ENCODE measurements at regions not wholly inside any gene's neighbourhood (a gene's known extent, or its start where the extent isn't known, plus 50 kb on each side); places are given as distances from the start of the nearest gene placed in this dataset.
"Not testable (repeated sequence)": the region's sequence is repeated elsewhere in the genome, so short reads cannot be mapped to it uniquely, and the experiment has no call there.

DNA sequence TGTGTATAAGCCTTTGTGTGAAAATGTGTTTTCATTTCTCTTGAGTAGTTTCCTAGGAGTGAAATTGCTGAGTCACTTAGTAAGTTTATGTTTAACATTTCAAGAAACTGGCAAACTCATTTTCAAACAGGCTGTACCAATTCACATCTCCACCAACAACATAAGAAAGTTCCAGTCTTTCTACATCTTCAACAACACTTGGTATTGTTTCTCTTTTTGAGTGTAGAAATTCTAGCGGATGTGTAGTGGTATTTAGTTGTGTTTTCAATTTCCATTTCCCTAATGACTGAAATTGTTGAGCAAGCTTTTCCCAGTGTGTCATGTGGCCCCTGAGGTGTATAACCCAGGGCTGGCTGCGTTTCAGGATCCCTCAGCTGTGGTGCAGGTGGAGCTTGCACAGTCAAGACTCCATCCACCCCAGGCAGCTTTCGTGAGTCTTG, 258.5 kb downstream of the PDCD6IP start:
- no peak for DNase-seq (ENCODE audit: low spot score)

GRCh38 chr3:34060995-34061394, 262.6 kb downstream of the PDCD6IP start:
- not testable (repeated sequence) for DNase-seq (ENCODE audit: low spot score)

GRCh38 chr3:34065901-34066300, 267.5 kb downstream of the PDCD6IP start:
- no peak for DNase-seq (ENCODE audit: low spot score)

GRCh38 chr3:34066328-34066727, 267.9 kb downstream of the PDCD6IP start:
- DNase-seq (ENCODE audit: low spot score) = no peak

DNA sequence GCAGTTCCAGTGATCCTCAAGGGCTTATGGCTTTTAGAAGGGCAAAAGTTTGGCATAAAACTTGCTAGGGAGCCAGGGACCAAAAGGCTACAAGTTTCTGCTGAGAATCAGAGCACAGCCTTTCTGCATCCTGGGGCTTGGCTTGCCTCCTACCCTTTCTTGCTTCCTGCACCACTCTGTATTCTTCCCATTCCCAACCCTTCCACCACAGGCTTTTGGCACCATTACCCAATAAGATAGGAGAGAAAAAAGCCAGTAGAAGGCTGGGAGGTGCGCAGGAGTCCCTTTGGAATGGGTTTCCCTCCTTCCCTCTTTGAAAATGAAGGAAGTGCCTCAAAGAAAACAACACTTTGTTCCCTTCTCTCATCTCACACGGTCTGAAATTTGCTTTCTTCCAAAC, 268.6 kb downstream of the PDCD6IP start:
- DNase-seq (ENCODE audit: low spot score) = no peak

DNA sequence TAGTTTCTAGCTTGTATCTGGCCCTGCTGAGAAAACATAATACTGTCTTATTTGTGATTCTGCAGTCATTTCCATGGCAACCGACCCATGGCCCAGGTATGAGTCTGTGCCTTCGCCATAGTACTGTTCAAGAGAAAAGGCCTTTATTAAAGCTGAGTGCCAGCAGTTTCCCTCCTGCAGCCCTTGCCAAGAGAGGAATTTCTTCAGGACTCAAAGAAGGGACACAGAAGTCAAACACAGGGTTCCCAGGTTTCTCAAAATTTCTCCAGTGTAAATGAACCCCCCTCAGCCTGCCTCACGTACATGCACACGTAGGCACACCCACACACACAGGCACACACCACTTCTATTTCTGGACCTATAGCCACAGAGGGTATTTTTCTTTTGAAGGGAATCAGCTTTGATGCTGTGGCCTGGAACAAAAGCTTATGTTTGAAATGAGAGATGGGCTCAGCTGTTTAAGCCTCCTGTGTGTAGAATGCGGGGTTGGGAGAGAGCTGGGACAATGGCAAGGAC, 269.2 kb downstream of the PDCD6IP start:
- DNase-seq (ENCODE audit: low spot score) = no peak

DNA sequence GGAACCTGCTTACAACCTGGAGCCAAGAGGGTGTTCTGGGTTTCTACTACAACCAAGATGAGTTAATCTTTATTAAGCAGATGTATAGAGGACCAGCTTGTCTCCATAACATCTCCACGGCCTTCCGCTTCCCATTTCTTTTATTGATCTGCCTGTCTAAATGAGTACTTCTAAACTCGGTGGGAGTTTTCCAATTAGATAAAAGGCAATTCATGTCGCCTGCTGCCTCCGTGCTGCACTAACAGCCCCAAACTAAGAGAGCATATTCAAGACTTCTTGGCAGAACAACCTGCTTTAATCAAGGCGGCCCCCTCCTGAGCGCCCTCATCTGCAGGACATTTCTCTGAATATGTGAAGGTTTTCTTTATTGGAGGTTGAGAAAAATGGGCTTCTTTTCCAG, 270.1 kb downstream of the PDCD6IP start:
- DNase-seq (ENCODE audit: low spot score) = no peak

- no peak for DNase-seq (ENCODE audit: low spot score)
Observed at GRCh38 chr3:34070831-34071585, 272.6 kb downstream of the PDCD6IP start.

DNA sequence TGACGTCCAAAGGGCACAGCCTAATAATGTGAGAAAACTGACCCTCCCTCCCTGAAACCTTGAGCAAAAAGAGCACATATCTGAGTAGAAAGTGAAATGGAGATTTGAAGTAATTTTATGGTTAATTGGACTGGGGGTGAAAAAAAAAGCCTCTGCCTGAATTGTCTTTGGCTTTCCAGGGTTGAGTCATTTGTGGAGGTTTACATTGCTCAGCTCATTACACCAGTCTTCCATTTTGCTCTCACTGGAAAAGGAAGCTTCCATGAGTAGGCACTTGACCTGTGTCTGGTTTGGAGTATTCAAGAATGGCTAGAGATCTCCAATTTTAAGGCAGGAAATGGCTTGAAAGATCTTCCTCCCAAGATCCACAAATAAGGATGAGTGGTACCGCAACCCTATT, 273.9 kb downstream of the PDCD6IP start:
- DNase-seq (ENCODE audit: low spot score) = no peak

DNA sequence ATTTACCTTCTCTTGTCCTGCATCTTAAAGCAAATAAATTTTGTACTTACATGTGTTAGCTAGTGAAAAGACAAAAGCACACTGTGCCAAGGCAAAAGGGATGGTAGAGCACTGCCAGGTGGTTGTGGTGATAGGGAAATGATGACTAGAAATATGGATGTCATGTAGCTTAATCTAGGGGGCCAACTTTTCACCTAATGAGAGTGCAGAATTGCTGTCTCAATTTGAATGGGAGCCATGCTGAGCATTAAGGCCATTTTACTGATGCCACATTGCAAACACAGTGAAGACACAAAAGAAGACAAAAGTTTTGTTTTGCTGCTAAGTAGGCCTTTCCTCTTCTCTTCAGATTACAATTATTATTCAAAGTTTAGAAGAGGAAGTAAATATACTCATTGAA, 274.7 kb downstream of the PDCD6IP start:
- no peak for DNase-seq (ENCODE audit: low spot score)

- DNase-seq (ENCODE audit: low spot score) = no peak
Observed at GRCh38 chr3:34073961-34074360, 275.5 kb downstream of the PDCD6IP start.

DNA sequence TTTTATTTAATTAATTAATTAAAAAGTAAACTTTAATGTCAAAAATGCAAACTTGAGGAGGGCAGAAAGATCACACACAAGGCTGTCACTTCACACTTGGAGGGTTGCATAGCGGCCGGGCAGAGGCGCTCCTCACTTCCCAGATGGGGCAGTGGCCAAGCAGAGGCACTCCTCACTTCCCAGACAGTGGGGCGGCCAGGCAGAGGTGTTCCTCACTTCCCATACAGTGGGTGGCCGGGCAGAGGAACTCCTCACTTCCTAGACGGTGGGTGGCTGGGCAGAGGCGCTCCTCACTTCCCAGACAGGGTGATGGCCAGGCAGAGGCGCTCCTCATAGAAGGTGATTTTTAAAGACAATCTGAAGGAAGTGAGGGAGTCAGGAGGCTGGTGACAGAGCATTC, 277.5 kb downstream of the PDCD6IP start:
- DNase-seq (ENCODE audit: low spot score) = no peak

- DNase-seq (ENCODE audit: low spot score) = no peak
Observed at GRCh38 chr3:34077417-34078195, 279.2 kb downstream of the PDCD6IP start.

- no peak for DNase-seq (ENCODE audit: low spot score)
Observed at GRCh38 chr3:34078418-34078817, 280.0 kb downstream of the PDCD6IP start.

- DNase-seq (ENCODE audit: low spot score) = not testable (repeated sequence)
Observed at GRCh38 chr3:34079849-34080248, 281.4 kb downstream of the PDCD6IP start.

DNA sequence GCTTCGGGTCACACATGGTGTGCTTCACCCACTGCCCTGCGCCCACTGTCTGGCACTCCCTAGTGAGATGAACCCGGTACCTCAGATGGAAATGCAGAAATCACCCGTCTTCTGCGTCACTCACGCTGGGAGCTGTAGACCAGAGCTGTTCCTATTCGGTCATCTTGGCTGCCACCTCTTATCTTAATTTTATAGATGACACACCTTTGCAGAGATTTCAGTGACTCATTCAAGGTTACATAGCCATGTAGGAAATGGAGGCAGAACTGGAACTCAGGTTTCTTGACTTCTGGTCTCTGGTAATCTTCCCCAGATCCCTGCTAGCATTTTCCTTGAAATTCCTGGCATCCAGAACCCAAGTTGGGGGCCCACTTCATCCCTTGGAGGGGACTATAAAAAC, 291.9 kb downstream of the PDCD6IP start:
- DNase-seq (ENCODE audit: low spot score) = not testable (repeated sequence)

DNA sequence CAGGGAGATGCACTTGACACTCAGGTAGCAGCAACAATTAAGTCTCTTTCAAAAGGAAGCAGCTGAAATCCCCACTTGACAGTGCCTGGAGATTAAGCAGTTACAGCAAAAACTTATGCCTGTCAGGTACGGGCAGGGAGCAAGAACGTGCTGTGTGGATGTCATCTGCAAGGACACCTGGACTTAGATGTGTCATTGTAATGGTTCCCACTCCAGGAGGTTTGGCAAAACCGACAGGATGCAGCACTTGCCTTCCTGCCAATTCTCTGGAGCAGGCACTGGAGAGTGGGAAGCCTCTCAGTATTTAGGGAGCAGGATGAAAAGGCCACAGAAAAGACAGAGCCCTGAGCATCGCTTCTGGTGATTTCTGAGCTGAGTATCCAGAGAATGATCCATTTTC, 292.4 kb downstream of the PDCD6IP start:
- no peak for DNase-seq (ENCODE audit: low spot score)

DNA sequence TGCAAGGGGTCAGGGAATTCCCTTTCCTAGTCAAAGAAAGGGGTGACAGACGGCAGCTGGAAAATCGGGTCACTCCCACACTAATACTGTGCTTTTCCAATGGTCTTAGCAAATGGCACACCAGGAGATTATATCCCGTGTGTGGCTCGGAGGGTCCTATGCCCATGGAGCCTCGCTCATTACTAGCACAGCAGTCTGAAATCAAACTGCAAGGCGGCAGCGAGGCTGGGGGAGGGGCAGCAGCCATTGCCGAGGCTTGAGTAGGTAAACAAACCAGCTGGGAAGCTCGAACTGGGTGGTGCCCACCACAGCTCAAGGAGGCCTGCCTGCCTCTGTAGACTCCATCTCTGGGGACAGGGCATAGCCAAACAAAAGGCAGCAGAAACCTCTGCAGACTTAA, 295.9 kb downstream of the PDCD6IP start:
- DNase-seq (ENCODE audit: low spot score) = not testable (repeated sequence)

- no peak for DNase-seq (ENCODE audit: low spot score)
Observed at GRCh38 chr3:34102288-34102687, 303.9 kb downstream of the PDCD6IP start.

GRCh38 chr3:34106379-34106778, 307.9 kb downstream of the PDCD6IP start:
- DNase-seq (ENCODE audit: low spot score) = no peak

DNA sequence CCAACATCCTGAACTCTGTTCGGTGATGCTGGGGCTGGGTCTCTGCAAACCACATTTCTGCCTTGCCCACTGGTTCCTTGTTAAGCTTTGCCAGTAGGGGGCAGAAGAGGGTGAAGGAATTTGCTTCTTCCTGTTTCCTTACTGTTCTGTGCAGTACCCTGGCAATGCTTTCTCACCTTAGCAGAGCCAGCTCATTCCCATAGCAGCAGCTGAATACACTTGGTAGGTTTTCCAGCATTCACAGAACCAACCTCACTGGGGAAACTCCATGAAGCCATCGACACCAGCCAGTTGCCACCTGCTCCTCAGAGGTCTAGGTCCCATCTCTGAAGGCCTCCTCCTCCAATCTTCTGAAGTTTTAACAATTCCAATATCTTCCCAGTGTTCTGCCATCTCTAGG, 308.4 kb downstream of the PDCD6IP start:
- peak; percentile 61 for DNase-seq (ENCODE audit: low spot score)

DNA sequence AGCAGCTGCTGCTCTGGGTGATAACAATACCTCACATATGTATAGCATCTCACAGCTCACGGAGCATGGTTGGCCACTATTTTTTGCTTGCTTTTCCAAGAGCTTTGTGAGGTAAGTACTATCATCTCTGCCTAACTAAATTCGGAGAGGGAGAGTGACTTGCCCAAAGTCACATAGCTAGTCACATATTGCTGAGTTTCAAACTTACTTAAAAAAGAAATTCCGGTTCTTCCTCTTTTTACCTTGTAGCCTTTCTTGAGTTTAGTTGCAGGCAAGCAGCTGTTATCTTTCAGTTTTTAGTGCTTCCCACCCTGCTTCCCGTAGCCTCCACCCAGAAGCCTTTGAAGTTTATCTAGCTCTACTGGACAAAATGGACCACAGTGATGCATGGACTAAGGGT, 309.2 kb downstream of the PDCD6IP start:
- no peak for DNase-seq (ENCODE audit: low spot score)

- DNase-seq (ENCODE audit: low spot score) = no peak
Observed at GRCh38 chr3:34109021-34109420, 310.6 kb downstream of the PDCD6IP start.
